ENCODE measurements at regions not wholly inside any gene's neighbourhood (a gene's known extent, or its start where the extent isn't known, plus 50 kb on each side); places are given as distances from the start of the nearest gene placed in this dataset.

GRCh38 chr5:166982226-166982625 is 1309.2 kb upstream of the WWC1 start:
- Histone ChIP-seq H3K27me3 (ENCODE audit: control insufficient read depth, insufficient read depth, low read length) (peaks cover 5% of the 10 kb centered on the region), H3K4me3 (ENCODE audit: low read depth, low read length) (no peak overlapping the region), H3K36me3 (ENCODE audit: control insufficient read depth, insufficient read depth, low read length) (no peaks in the 10 kb centered on the region)
- DNase-seq (ENCODE audit: low read depth): no peak
- TF ChIP-seq, protein P1, sequence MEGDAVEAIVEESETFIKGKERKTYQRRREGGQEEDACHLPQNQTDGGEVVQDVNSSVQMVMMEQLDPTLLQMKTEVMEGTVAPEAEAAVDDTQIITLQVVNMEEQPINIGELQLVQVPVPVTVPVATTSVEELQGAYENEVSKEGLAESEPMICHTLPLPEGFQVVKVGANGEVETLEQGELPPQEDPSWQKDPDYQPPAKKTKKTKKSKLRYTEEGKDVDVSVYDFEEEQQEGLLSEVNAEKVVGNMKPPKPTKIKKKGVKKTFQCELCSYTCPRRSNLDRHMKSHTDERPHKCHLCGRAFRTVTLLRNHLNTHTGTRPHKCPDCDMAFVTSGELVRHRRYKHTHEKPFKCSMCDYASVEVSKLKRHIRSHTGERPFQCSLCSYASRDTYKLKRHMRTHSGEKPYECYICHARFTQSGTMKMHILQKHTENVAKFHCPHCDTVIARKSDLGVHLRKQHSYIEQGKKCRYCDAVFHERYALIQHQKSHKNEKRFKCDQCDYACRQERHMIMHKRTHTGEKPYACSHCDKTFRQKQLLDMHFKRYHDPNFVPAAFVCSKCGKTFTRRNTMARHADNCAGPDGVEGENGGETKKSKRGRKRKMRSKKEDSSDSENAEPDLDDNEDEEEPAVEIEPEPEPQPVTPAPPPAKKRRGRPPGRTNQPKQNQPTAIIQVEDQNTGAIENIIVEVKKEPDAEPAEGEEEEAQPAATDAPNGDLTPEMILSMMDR (IDR thresholded peaks at IDR 0.05; ENCODE audit: insufficient read depth, low read length, poor library complexity, severe bottlenecking): no peak

DNA sequence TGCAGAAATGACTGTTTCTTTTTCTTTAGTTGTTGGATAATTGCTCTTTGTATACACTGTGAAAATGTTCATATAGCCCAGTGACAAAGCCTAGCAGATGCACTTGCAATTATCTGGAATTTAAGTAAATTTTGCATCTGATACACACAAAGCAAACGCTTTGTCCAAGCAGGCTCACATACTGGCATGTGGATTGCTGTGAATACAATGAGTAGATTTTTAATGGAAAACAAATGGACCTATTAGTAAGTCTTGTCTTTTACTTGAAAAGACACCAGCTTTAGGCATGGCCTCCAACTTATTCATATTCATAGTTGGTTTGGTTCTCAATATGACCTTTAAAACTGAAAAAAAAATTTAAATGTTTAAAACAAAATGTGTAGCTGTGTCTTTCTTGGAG is 1299.8 kb upstream of the WWC1 start:
- no peak overlapping the region for H3K4me3 ChIP-seq (ENCODE audit: low read depth, low read length)

DNA sequence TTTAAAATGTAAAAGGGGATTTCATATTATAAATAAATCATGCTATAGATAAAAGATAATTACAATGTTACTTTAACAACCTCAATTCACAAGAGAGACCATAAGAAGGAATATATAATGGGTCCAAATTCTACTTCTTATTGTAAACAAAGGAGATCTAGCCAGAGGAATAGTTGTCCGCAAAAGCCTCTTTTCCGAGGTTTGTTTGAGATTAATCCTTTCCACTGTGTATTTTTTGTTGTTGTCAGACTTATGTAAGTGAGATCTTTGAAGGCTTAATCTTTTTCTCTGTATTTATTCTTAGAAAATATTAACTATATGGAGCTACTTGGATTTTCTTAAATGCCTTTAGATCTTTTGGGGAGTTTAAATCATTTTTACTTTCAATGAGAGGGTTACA is 1299.3 kb upstream of the WWC1 start:
- no peak for DNase-seq (ENCODE audit: low read depth)
- TF ChIP-seq, protein P1 (IDR thresholded peaks at IDR 0.05; ENCODE audit: insufficient read depth, low read length, poor library complexity, severe bottlenecking): no peak

More for the DNA sequence above, 1299.8 kb upstream of the WWC1 start:
- no peaks in the 10 kb centered on the region for H3K27me3 ChIP-seq (ENCODE audit: control insufficient read depth, insufficient read depth, low read length)
- no peaks in the 10 kb centered on the region for H3K36me3 ChIP-seq (ENCODE audit: control insufficient read depth, insufficient read depth, low read length)
- no peak for DNase-seq (ENCODE audit: low read depth)
- TF ChIP-seq, protein P1 (IDR thresholded peaks at IDR 0.05; ENCODE audit: insufficient read depth, low read length, poor library complexity, severe bottlenecking): no peak

DNA sequence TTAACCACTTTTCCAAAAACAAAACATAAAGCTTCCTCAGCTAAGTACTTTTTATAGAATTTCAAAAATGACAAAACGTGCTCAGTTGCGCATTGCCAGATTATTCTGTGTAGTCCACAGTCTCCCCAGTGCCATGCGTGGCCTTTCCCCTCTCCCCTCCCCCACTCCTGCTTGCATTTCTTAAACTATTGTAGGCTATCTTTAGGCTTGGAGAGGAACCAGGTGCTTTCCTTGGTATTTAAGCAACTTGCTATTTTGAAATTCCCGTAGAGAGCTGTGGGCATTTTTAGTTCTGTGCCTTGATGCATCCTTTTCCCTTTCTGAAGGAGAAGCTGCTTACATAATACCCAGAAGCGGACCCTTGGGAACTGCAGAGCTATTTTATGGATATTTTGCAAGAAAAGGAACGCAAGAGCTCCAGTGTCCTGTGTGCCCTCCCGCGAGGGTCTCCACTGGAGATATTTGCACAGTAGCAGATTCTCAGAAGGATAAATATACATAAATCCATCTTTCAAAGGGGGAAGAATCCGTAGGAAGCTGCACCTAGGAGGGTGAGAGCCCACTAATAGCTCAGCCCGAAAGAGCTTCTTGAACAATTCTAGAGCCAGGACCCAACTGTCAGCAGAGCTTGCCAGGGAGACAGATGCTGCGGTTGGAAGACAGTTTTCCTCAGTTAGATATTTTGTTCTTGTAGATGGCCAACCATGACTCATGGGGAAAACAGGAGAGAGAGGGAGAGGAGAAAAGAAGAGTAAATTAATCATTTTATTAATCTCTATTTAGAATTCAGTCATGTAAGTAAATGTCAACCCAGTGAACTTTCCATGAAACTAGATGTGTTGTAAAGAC is 1298.3 kb upstream of the WWC1 start:
- no peaks in the 10 kb centered on the region for H3K27me3 ChIP-seq (ENCODE audit: control insufficient read depth, insufficient read depth, low read length)
- H3K4me3 ChIP-seq (ENCODE audit: low read depth, low read length): no peak overlapping the region
- TF ChIP-seq, protein P1 (IDR thresholded peaks at IDR 0.05; ENCODE audit: insufficient read depth, low read length, poor library complexity, severe bottlenecking): no peak
- H3K36me3 ChIP-seq (ENCODE audit: control insufficient read depth, insufficient read depth, low read length): no peaks in the 10 kb centered on the region
- DNase-seq (ENCODE audit: low read depth): no peak

More for the DNA sequence above, 1299.3 kb upstream of the WWC1 start:
- no peaks in the 10 kb centered on the region for H3K27me3 ChIP-seq (ENCODE audit: control insufficient read depth, insufficient read depth, low read length)
- H3K36me3 ChIP-seq (ENCODE audit: control insufficient read depth, insufficient read depth, low read length): no peaks in the 10 kb centered on the region
- no peak overlapping the region for H3K4me3 ChIP-seq (ENCODE audit: low read depth, low read length)

- Histone ChIP-seq H3K27me3 (ENCODE audit: control insufficient read depth, insufficient read depth, low read length) (no peaks in the 10 kb centered on the region), H3K4me3 (ENCODE audit: low read depth, low read length) (no peak overlapping the region), H3K36me3 (ENCODE audit: control insufficient read depth, insufficient read depth, low read length) (no peaks in the 10 kb centered on the region)
- no peak for DNase-seq (ENCODE audit: low read depth)
- TF ChIP-seq, protein P1 (IDR thresholded peaks at IDR 0.05; ENCODE audit: insufficient read depth, low read length, poor library complexity, severe bottlenecking): no peak
Observed at GRCh38 chr5:166994226-166994625, 1297.2 kb upstream of the WWC1 start.

DNA sequence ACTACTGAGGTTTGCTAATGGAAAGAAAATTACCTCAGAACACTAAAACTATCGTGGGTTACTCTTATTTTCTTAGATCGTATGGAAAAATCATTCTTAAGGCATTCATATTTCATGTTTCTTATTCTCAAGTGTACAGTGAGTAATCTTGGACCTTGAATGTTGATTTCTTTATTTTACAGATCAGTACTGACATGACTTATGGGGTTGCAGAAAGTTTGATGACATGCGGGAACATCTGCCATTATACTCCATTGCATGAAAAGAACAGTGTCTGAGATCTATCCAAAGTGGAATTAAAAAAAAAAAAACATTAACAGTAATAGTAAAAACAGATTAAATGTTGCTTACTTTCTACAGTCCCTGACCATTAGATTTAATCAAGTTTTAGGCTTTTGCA is 1290.2 kb upstream of the WWC1 start:
- no peak for DNase-seq (ENCODE audit: low read depth)
- Histone ChIP-seq H3K27me3 (ENCODE audit: control insufficient read depth, insufficient read depth, low read length) (no peaks in the 10 kb centered on the region), H3K36me3 (ENCODE audit: control insufficient read depth, insufficient read depth, low read length) (no peaks in the 10 kb centered on the region), H3K4me3 (ENCODE audit: low read depth, low read length) (no peak overlapping the region)
- TF ChIP-seq, protein P1 (IDR thresholded peaks at IDR 0.05; ENCODE audit: insufficient read depth, low read length, poor library complexity, severe bottlenecking): no peak

All from kidney epithelial cell (primary cell).